ENCODE measurements at regions not wholly inside any gene's neighbourhood (a gene's known extent, or its start where the extent isn't known, plus 50 kb on each side); places are given as distances from the start of the nearest gene placed in this dataset.

- Histone ChIP-seq H3K27me3 (no peaks in the 10 kb centered on the region), H3K27ac (no peak overlapping the region), H3K9me3 (no peaks in the 10 kb centered on the region), H3K4me1 (no peaks in the 10 kb centered on the region), H3K4me3 (no peak overlapping the region), H3K36me3 (no peaks in the 10 kb centered on the region)
- ATAC-seq (no peak), DNase-seq (no peak)
- TF ChIP-seq CTCF (IDR thresholded peaks at IDR 0.05) = no peak
- intact Hi-C loops (cut with DNase I) = no loop called here
Observed at GRCh38 chr4:64857815-64858214, 448.6 kb upstream of the TECRL start.

- intact Hi-C loops (cut with DNase I) = no loop called here
- ATAC-seq (no peak), DNase-seq (no peak)
- Histone ChIP-seq H3K36me3 (no peaks in the 10 kb centered on the region), H3K27me3 (no peaks in the 10 kb centered on the region), H3K9me3 (no peaks in the 10 kb centered on the region), H3K4me3 (no peak overlapping the region), H3K27ac (no peak overlapping the region), H3K4me1 (no peaks in the 10 kb centered on the region)
- no peak for TF ChIP-seq CTCF (IDR thresholded peaks at IDR 0.05)
Observed at GRCh38 chr4:64857198-64857597, 447.9 kb upstream of the TECRL start.

GRCh38 chr4:64846417-64846816 is 437.2 kb upstream of the TECRL start:
- H3K36me3 ChIP-seq = no peaks in the 10 kb centered on the region
- TF ChIP-seq CTCF (IDR thresholded peaks at IDR 0.05) = no peak
- no peak for ATAC-seq
- intact Hi-C loops (cut with DNase I) = no loop called here
- H3K9me3 ChIP-seq = no peaks in the 10 kb centered on the region
- H3K4me3 ChIP-seq = no peak overlapping the region
- H3K4me1 ChIP-seq = no peaks in the 10 kb centered on the region
- H3K27me3 ChIP-seq = no peaks in the 10 kb centered on the region
- no peak overlapping the region for H3K27ac ChIP-seq
- no peak for DNase-seq

- Histone ChIP-seq H3K4me1 (no peaks in the 10 kb centered on the region), H3K27me3 (no peaks in the 10 kb centered on the region), H3K36me3 (no peaks in the 10 kb centered on the region), H3K9me3 (no peaks in the 10 kb centered on the region), H3K27ac (no peak overlapping the region), H3K4me3 (no peak overlapping the region)
- DNase-seq = no peak
- intact Hi-C loops (cut with DNase I) = no loop called here
- ATAC-seq = no peak
- TF ChIP-seq CTCF (IDR thresholded peaks at IDR 0.05) = no peak
Observed at GRCh38 chr4:64829749-64830148, 420.5 kb upstream of the TECRL start.

- Histone ChIP-seq H3K9me3 (no peaks in the 10 kb centered on the region), H3K36me3 (no peaks in the 10 kb centered on the region), H3K27me3 (no peaks in the 10 kb centered on the region), H3K4me1 (no peaks in the 10 kb centered on the region), H3K27ac (no peak overlapping the region), H3K4me3 (no peak overlapping the region)
- TF ChIP-seq CTCF (IDR thresholded peaks at IDR 0.05) = no peak
- ATAC-seq = no peak
- intact Hi-C loops (cut with DNase I) = no loop called here
- DNase-seq = no peak
Observed at GRCh38 chr4:64824591-64824990, 415.3 kb upstream of the TECRL start.

- no peaks in the 10 kb centered on the region for H3K9me3 ChIP-seq
- no peak for TF ChIP-seq CTCF (IDR thresholded peaks at IDR 0.05)
- H3K36me3 ChIP-seq = no peaks in the 10 kb centered on the region
- H3K27me3 ChIP-seq = no peaks in the 10 kb centered on the region
- H3K27ac ChIP-seq = no peak overlapping the region
- intact Hi-C loops (cut with DNase I) = no loop called here
- H3K4me1 ChIP-seq = no peaks in the 10 kb centered on the region
- no peak for ATAC-seq
- H3K4me3 ChIP-seq = no peak overlapping the region
- no peak for DNase-seq
Observed at GRCh38 chr4:64822405-64822804, 413.2 kb upstream of the TECRL start.

Data from upper lobe of right lung (tissue), 1 donor.